ENCODE measurements at regions not wholly inside any gene's neighbourhood (a gene's known extent, or its start where the extent isn't known, plus 50 kb on each side); places are given as distances from the start of the nearest gene placed in this dataset.

DNA sequence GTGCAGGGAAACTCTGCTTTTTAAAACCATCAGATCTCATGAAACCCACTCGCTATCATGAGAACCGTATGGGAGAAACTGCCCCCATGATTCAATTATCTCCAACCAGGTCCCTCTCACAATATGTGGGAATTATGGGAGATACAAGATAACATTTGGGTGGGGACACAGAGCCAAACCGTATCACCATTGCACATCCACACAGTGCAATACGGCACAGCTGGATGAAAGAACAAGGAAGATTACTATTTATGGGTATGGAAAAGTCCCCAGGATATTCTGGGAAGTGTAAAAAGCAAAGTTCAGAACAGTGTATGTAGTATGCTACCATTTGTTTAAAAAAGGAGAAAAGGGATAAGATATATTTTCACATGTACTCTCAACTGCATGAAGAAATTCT, 290.1 kb downstream of the PIK3C3 start:
- Mint-ChIP-seq H3K27me3 (ENCODE audit: low read depth) (no peaks in the 10 kb centered on the region), H3K4me3 (no peak overlapping the region), H3K27ac (no peak overlapping the region), H3K36me3 (ENCODE audit: low read depth) (no peaks in the 10 kb centered on the region), H3K4me1 (ENCODE audit: low read depth) (no peaks in the 10 kb centered on the region), H3K9me3 (no peaks in the 10 kb centered on the region)
- DNase-seq = no peak
- CTCF ChIA-PET = no interaction called here
- intact Hi-C loops (cut with micrococcal nuclease) = no loop called here

DNA sequence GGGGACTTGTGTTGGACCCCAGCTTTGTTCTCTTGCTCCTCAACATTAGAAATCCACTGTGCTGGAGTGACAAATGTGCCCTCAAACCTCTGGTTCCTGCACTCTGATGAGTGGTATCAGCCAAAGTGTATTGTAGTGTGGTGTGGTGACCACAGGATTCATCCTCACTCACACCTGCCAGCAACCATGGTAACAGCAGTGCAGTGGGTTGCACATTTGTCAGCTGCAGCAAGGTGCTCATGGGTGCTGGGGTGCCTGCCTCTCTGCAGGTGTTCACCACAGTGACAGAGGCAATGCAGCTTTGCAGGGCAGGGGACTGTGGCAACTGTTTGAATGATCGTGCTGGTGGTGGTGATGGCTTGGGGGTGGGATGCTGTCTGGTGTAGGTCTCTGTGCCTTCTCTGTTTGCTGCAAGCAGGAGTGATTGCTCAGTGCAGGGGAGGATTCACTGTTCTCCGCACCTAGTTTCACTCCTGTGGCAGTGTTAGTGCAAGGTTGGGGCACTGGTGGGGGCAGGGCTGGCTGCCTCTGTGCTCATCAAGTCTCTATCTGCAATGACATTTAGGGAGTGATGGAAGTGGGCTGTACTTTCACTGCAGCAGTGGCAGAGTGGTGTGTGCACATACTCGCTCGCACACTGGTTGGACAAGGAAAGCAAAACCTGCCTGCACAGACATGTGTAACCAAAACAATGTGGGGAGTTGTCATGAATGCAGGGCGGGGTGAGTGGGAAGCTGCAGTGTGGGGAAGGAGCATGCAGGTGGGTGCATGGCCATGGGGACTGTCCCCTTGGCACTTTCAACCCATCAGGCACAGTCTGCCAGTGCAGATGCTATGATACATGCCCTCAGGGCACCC, 301.1 kb downstream of the PIK3C3 start:
- CTCF ChIA-PET = no interaction called here
- H3K27ac Mint-ChIP-seq = no peak overlapping the region
- intact Hi-C loops (cut with micrococcal nuclease) = no loop called here
- H3K27me3 Mint-ChIP-seq (ENCODE audit: low read depth) = peaks cover 8% of the 10 kb centered on the region
- no peaks in the 10 kb centered on the region for H3K9me3 Mint-ChIP-seq
- no peaks in the 10 kb centered on the region for H3K36me3 Mint-ChIP-seq (ENCODE audit: low read depth)
- no peaks in the 10 kb centered on the region for H3K4me1 Mint-ChIP-seq (ENCODE audit: low read depth)
- DNase-seq = no peak
- no peak overlapping the region for H3K4me3 Mint-ChIP-seq

DNA sequence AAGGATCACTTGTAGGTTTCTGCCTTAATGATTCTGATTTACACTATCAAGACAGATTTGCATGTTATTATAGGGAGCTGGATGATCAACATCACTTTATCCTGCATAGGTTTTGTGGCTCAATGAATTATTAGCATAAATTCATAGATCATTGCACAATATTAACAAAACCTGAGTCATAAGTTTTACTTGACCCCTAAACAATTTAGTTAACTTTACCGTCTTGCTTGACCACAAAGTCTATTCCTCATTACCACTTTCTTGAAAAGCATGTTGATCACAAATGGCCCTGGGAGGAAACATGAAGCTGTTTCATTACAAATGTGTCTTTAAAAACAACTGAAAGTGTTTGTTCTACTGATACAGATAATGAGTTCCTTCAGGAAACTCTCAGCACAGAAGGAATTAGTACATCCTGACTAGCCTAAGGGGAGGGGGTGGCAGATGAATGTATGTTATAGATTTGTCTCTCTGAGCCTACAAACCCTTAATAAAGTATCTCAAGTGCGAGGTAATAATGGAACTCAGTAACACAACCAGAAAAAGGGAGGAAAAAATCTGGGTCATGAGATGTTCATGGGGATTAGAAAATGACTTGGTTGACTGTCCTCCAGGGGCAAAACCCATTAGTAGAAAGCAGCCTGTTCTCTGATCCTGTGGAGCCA, 303.4 kb downstream of the PIK3C3 start:
- Mint-ChIP-seq H3K9me3 (no peaks in the 10 kb centered on the region), H3K4me1 (ENCODE audit: low read depth) (no peaks in the 10 kb centered on the region), H3K27ac (no peak overlapping the region), H3K36me3 (ENCODE audit: low read depth) (no peaks in the 10 kb centered on the region), H3K27me3 (ENCODE audit: low read depth) (peaks cover 11% of the 10 kb centered on the region), H3K4me3 (no peak overlapping the region)
- intact Hi-C loops (cut with micrococcal nuclease) = no loop called here
- CTCF ChIA-PET = no interaction called here
- no peak for DNase-seq

DNA sequence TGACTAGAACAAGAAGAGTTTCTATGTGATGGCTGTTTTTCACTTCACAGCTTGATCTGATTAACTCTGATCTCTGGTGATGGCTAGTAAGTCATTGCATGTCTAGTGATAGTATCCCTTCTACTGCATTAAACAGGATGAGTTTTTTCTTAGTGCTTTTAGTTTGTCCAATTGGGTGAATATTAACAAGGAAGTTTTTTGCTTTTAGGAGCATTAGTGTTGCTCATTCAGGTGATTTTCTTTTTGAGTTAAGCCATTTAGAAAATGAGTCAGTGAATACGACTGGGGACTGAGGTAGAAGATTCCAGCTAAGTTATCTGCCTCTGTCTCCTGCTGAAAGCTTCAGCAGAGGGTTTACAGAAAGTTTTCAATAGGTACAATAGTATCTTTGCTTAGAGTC, 306.7 kb downstream of the PIK3C3 start:
- DNase-seq = no peak
- intact Hi-C loops (cut with micrococcal nuclease) = no loop called here
- no peaks in the 10 kb centered on the region for H3K9me3 Mint-ChIP-seq
- no peak overlapping the region for H3K4me3 Mint-ChIP-seq
- CTCF ChIA-PET = no interaction called here
- H3K27me3 Mint-ChIP-seq (ENCODE audit: low read depth) = peaks cover 7% of the 10 kb centered on the region
- H3K4me1 Mint-ChIP-seq (ENCODE audit: low read depth) = no peaks in the 10 kb centered on the region
- H3K27ac Mint-ChIP-seq = no peak overlapping the region
- no peaks in the 10 kb centered on the region for H3K36me3 Mint-ChIP-seq (ENCODE audit: low read depth)

DNA sequence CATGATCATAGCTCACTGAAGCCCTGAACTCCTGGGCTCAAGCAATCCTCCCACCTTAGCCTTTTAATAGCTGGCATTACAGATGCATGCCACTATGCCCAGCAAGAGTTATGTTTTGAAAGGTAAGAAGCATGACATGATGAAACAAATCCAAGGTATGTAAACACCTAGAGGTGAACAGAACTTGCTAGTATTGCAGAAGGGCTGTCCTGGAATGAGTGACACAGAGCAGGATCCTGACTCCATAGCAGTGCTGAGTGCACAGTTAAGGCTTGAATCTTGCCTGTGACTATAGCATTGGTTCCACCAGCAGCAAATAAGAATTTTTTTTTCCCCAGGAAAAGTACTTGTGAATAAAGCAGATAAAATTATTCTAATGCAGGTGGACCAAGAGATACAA, 309.5 kb downstream of the PIK3C3 start:
- no peaks in the 10 kb centered on the region for H3K9me3 Mint-ChIP-seq
- CTCF ChIA-PET = no interaction called here
- H3K27ac Mint-ChIP-seq = no peak overlapping the region
- H3K36me3 Mint-ChIP-seq (ENCODE audit: low read depth) = no peaks in the 10 kb centered on the region
- DNase-seq = no peak
- peaks cover 6% of the 10 kb centered on the region for H3K27me3 Mint-ChIP-seq (ENCODE audit: low read depth)
- intact Hi-C loops (cut with micrococcal nuclease) = no loop called here
- no peak overlapping the region for H3K4me3 Mint-ChIP-seq
- H3K4me1 Mint-ChIP-seq (ENCODE audit: low read depth) = no peaks in the 10 kb centered on the region

DNA sequence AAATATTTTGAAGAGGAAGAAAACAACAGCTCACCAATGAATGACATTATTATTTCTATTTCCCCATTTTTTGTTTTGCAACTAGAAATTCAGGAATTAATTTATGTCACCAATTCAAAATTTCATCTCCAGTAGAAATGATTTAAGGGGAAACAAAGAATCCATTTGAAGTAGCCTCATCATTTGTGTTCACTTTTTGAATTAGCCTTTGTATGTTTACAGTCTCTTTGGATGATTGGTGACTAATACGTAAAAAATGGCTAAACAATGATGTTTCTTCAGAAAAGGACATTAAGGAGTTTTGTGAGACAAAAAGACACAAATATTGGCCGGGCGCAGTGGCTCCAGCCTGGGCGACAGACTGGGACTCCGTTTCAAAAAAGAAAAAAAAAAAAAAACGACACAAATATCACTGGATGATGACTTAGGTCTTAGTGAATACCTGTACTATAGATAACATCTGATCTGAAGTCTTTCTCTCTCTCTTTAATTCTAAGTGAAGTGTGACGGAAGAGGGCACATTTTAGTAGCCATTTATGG, 313.2 kb downstream of the PIK3C3 start:
- Mint-ChIP-seq H3K27me3 (ENCODE audit: low read depth) (peaks cover 3% of the 10 kb centered on the region), H3K27ac (no peak overlapping the region), H3K4me1 (ENCODE audit: low read depth) (no peaks in the 10 kb centered on the region), H3K36me3 (ENCODE audit: low read depth) (no peaks in the 10 kb centered on the region), H3K9me3 (no peaks in the 10 kb centered on the region), H3K4me3 (no peak overlapping the region)
- CTCF ChIA-PET = no interaction called here
- intact Hi-C loops (cut with micrococcal nuclease) = no loop called here
- no peak for DNase-seq

DNA sequence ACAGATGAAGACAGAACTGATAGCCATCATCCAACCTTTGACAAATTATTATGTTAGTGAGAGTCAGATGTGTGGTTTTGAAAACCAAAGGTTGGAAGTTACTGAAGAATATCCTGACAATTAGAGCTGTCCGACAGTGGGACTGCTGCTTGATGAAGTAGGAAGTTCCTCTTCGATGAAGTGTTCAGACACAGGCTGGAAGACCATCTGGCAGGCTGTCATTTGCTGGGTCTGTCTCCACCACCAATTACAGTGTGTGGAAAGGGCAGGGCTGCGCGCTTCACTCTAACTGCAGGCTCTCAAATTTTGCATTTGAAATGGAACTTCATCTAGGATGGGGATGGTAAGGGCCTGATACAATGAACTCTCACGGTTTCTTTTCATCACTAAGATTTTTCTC, 313.8 kb downstream of the PIK3C3 start:
- Mint-ChIP-seq H3K4me1 (ENCODE audit: low read depth) (no peaks in the 10 kb centered on the region), H3K27me3 (ENCODE audit: low read depth) (peaks cover 3% of the 10 kb centered on the region), H3K36me3 (ENCODE audit: low read depth) (no peaks in the 10 kb centered on the region), H3K4me3 (no peak overlapping the region), H3K9me3 (no peaks in the 10 kb centered on the region), H3K27ac (no peak overlapping the region)
- CTCF ChIA-PET = no interaction called here
- intact Hi-C loops (cut with micrococcal nuclease) = no loop called here
- no peak for DNase-seq

DNA sequence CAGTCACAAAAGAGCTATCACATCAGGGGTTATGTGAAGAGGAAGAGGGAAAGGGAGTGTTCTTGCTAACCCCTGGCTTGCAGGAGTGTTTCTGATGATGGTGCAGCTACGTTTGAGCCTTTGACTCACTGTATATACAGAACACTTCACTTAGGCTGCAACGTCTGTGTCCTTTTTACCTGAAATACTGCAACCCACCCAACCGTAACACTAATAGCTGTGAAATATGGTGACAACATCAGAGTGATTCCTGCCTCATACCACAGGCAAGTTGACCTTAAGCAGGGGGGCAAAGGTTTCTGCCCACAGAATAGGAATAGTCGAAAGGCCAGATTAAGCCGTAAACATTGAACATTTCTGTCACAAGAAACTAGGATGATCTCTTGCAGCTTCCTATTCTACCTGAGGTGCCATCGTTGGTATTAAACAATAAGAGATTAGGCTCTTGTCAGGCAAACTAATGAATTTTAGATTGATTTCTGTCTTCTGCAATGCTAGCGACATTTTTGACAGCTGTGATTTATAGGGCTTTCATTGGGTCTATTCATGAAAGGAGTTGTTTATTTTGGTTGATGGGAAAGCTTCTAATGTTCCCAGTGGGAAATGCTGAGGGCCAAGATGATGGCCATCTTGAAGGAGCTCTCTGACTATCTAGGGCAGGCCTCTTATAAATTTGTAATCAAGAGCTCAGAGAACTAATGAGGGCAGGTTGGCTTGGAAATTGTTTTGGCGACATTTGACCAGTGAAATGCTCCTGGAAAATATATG, 316.8 kb downstream of the PIK3C3 start:
- no peaks in the 10 kb centered on the region for H3K9me3 Mint-ChIP-seq
- CTCF ChIA-PET = interaction anchor here (2.3 kb wide), 1 partner anchor 157 kb away, joined by 7 read pairs; no protein-coding TSS in a partner anchor
- H3K27me3 Mint-ChIP-seq (ENCODE audit: low read depth) = peaks cover 3% of the 10 kb centered on the region
- no peaks in the 10 kb centered on the region for H3K4me1 Mint-ChIP-seq (ENCODE audit: low read depth)
- no peak overlapping the region for H3K27ac Mint-ChIP-seq
- DNase-seq = no peak
- intact Hi-C loops (cut with micrococcal nuclease) = no loop called here
- no peak overlapping the region for H3K4me3 Mint-ChIP-seq
- no peaks in the 10 kb centered on the region for H3K36me3 Mint-ChIP-seq (ENCODE audit: low read depth)

DNA sequence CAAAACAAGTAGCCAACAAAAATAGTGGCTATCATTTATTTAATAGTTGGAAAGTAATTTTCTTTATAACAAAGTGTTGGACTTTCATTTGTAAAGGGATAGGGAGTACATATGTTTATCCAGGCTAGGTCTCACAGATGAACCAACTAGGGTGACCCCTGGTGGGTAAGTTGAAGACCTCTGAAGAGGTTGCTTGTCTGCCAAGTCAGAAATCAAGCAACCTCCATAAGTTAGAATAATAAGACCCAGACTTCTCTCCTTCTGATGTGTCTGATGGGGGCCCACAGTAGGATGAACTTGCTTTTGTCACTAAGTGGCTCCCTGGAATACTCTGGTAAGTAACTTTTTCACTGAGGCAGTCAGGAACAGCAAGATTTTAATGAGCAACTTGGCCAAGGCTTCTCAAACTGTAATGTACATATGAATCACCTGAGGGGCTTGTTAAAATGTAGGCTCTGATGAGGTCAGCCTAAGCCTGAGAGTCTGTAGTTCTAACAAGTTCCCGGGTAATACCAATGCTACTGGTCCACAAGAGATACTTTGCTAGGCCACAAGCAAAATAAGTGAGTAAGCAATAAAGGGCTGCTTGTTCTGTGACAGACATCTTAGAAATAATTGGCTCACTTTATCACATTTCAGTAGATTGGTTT, 319.6 kb downstream of the PIK3C3 start:
- Mint-ChIP-seq H3K27ac (no peak overlapping the region), H3K36me3 (ENCODE audit: low read depth) (no peaks in the 10 kb centered on the region), H3K4me1 (ENCODE audit: low read depth) (no peaks in the 10 kb centered on the region), H3K9me3 (no peaks in the 10 kb centered on the region), H3K4me3 (no peak overlapping the region), H3K27me3 (ENCODE audit: low read depth) (no peaks in the 10 kb centered on the region)
- DNase-seq = no peak
- intact Hi-C loops (cut with micrococcal nuclease) = loop anchor here (1.0 to 2.0 kb wide), 2 partner anchors 160 to 222 kb away; no protein-coding TSS in a partner anchor
- CTCF ChIA-PET = interaction anchor here (1.2 kb wide), 1 partner anchor 160 kb away, joined by 3 read pairs; no protein-coding TSS in a partner anchor

DNA sequence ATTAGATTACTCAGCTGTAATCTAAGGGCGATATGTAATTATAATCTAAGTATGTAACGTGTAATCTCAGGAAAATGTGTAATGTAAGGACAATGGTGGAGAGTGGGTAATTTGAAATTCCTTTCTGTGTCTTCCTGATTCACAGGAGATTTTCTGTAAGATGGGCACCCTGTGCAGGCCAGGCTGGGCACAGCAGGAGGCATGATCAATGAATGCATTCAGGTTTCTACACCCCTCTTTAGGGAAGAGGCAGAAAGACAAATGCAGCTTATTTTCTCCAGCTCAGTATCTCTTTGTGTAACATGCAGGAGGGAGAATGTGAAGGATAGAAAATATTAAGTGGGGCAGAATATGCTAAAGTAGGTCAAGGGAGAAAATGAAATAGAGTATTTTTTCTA, 320.1 kb downstream of the PIK3C3 start:
- CTCF ChIA-PET = no interaction called here

DNA sequence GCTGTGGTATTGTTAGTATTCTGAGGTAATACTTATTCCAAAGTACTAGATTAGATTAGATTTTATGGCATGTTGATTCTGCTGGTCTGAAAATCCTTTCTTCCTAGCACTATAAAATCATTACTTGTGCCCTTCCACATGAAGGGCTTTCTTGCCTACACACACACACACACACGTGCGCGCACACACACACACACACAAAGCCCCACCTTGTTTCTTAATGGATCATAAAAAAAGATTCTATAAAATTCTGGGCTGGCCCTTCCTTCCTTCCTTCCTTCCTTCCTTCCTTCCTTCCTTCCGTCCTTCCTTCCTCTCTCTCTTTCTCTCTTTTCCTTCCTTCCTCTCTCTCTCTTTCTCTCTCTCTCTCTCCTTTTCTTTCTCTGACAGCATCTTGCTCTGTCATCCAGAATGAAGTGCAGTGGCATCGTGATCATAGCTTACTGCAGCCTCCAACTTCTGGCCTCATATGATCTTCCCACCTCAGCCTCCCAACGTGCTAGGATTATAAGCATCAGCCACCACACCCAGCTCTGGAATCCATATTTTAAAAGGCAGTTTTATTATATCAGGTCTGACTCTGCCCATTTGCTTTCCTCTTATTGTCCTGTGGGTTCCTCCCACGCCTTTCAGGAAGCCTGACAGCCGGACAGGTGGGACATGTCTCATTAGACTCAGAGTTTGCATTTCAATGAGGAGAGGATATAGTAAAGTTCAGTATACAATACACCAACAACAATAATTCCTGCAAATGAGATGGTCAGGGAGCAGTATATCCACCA, 321.1 kb downstream of the PIK3C3 start:
- Mint-ChIP-seq H3K27ac (no peak overlapping the region), H3K4me1 (ENCODE audit: low read depth) (no peaks in the 10 kb centered on the region), H3K36me3 (ENCODE audit: low read depth) (no peaks in the 10 kb centered on the region), H3K4me3 (no peak overlapping the region), H3K9me3 (no peaks in the 10 kb centered on the region), H3K27me3 (ENCODE audit: low read depth) (no peaks in the 10 kb centered on the region)
- no peak for DNase-seq
- CTCF ChIA-PET = no interaction called here
- intact Hi-C loops (cut with micrococcal nuclease) = loop anchor here (2.0 kb wide), 1 partner anchor 223 kb away; no protein-coding TSS in a partner anchor

More for the DNA sequence above, 320.1 kb downstream of the PIK3C3 start:
- intact Hi-C loops (cut with micrococcal nuclease) = loop anchor here (2.0 kb wide), 1 partner anchor 222 kb away; no protein-coding TSS in a partner anchor
- no peak overlapping the region for H3K27ac Mint-ChIP-seq
- no peaks in the 10 kb centered on the region for H3K4me1 Mint-ChIP-seq (ENCODE audit: low read depth)
- H3K4me3 Mint-ChIP-seq = no peak overlapping the region
- H3K9me3 Mint-ChIP-seq = no peaks in the 10 kb centered on the region
- no peak for DNase-seq
- no peaks in the 10 kb centered on the region for H3K36me3 Mint-ChIP-seq (ENCODE audit: low read depth)
- no peaks in the 10 kb centered on the region for H3K27me3 Mint-ChIP-seq (ENCODE audit: low read depth)

Measured in activated naive CD4-positive, alpha-beta T cell treated with anti-CD3 and anti-CD28 coated beads for 36 hours (primary cell).